Skeletal muscle tissue (tissue), 3 donors: ENCODE measurements at regions not wholly inside any gene's neighbourhood (a gene's known extent, or its start where the extent isn't known, plus 50 kb on each side); places are given as distances from the start of the nearest gene placed in this dataset.

Experiments used
- H3K27ac ChIP-seq: one replicate; pipeline ENCODE4 v1.7.0; 2013; ENCODE audit warnings: mild to moderate bottlenecking, low read depth, low read length, inconsistent platforms
- H3K27me3 ChIP-seq, 3 donors: one replicate each; pipeline ENCODE4 v1.7.0; 2013; ENCODE audit warnings: low read length in 3 of 3; ENCODE audit not compliant: control insufficient read depth in 3 of 3, insufficient read depth in 3 of 3
- H3K36me3 ChIP-seq, 3 donors: one replicate each; pipeline ENCODE4 v1.7.0; 2013; ENCODE audit warnings: low read length in 3 of 3; ENCODE audit not compliant: control insufficient read depth in 3 of 3, insufficient read depth in 3 of 3
- H3K4me1 ChIP-seq, 3 donors: one replicate each; pipeline ENCODE4 v1.7.0; 2013; ENCODE audit warnings: low read length in 3 of 3, mild to moderate bottlenecking in 3 of 3; ENCODE audit not compliant: control insufficient read depth in 3 of 3, insufficient read depth in 3 of 3
- H3K4me3 ChIP-seq, 3 donors: one replicate each; pipeline ENCODE4 v1.7.0; 2013; ENCODE audit warnings: low read length in 3 of 3
- H3K9ac ChIP-seq, 3 donors: one replicate each; pipeline ENCODE4 v1.7.0; 2013; ENCODE audit warnings: low read length in 3 of 3, mild to moderate bottlenecking in 3 of 3, moderate library complexity in 2 of 3, low read depth in 1 of 3
- H3K9me3 ChIP-seq, 3 donors: one replicate each; pipeline ENCODE4 v1.7.0; 2013; ENCODE audit warnings: low read length in 3 of 3; ENCODE audit not compliant: control insufficient read depth in 3 of 3
- donor health status: Osteomylitis.

DNA sequence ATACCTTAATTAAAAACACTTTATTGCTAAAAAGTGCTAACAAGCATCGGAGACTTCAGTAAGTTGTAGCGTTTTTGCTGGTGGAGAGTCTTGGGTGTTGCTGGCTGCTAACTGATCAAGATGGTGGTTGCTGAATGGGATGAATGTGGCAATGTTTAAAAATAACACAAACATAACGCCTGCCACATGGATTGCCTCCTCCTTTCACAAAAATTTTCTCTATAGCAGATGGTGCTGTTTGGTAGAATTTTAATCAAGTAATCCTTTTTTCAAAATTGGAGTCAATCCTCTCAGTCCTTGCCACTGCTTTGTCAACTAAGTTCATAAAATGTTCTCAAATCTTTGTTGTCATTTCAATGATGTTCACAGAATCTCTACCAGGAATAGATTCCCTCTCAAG lies 466.8 kb upstream of the TECRL start:
- Histone ChIP-seq H3K27ac (no peak overlapping the region), H3K36me3 (no peaks in the 10 kb centered on the region), H3K4me3 (no peak overlapping the region), H3K27me3 (no peaks in the 10 kb centered on the region), H3K9me3 (no peaks in the 10 kb centered on the region), H3K9ac (no peak overlapping the region), H3K4me1 (no peaks in the 10 kb centered on the region)

DNA sequence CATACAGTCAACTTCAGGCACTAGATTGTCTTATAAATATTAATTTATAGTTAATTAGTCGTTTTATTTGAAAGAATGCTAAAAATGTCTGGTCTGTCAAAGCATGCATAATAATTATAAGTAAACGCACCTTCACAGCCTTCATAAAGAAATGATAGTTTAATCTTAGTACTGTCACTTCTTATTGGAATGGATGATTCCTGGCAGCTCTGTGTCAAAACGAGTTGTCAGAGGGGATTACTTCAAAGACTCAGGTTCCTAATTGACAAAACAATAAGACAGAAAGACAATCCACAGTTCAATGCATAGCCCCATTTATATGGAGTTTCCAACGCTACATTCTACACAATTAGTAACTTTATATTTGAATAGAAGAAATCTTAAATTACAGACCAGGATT lies 461.3 kb upstream of the TECRL start:
- H3K4me1 ChIP-seq: no peaks in the 10 kb centered on the region
- no peaks in the 10 kb centered on the region for H3K9me3 ChIP-seq
- H3K27ac ChIP-seq: no peak overlapping the region
- no peak overlapping the region for H3K9ac ChIP-seq
- H3K36me3 ChIP-seq: no peaks in the 10 kb centered on the region
- no peak overlapping the region for H3K4me3 ChIP-seq
- H3K27me3 ChIP-seq: no peaks in the 10 kb centered on the region

DNA sequence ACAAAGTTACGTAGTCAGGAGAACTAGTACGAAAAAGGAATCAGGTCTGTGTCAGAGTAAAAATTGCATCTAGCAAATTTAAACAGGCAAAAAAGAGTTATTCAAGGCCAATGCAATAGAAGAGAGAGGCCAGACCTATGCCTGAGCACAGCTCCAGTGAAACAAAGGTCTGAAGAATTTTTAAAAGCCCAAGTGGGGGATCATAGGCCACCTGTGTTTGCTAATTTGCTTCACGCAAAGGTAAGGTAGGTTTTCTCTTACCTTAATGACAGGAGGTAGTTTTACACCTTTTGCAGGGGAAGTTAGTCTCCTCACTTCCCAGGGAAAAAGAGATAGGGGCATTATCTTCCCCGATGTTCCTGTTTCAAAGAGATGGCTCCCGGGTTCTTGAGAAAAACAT lies 448.6 kb upstream of the TECRL start:
- Histone ChIP-seq H3K4me3 (no peak overlapping the region), H3K27ac (no peak overlapping the region), H3K36me3 (no peaks in the 10 kb centered on the region), H3K4me1 (no peaks in the 10 kb centered on the region), H3K27me3 (no peaks in the 10 kb centered on the region), H3K9ac (no peak overlapping the region), H3K9me3 (no peaks in the 10 kb centered on the region)

DNA sequence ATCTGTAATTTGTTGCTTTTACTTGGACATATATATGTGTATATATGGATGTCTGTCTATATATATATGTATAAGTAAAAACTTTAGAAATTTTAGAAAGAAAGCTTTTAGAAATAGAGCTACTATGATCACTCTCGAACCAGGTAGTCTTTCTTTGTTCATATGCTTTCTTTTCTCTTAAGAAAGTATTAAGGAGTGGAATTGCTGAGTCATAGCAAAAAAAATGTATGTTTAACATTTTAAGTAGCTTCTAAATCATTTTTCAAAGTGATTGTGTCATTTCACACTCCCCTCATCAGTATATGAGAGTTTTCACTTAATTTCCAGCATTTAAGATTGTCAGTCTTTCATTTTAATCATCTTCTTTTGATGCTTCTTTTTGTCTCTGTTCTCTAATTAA lies 447.9 kb upstream of the TECRL start:
- H3K27me3 ChIP-seq: no peaks in the 10 kb centered on the region
- no peaks in the 10 kb centered on the region for H3K36me3 ChIP-seq
- no peak overlapping the region for H3K4me3 ChIP-seq
- H3K9ac ChIP-seq: no peak overlapping the region
- H3K4me1 ChIP-seq: no peaks in the 10 kb centered on the region
- no peaks in the 10 kb centered on the region for H3K9me3 ChIP-seq
- H3K27ac ChIP-seq: no peak overlapping the region

DNA sequence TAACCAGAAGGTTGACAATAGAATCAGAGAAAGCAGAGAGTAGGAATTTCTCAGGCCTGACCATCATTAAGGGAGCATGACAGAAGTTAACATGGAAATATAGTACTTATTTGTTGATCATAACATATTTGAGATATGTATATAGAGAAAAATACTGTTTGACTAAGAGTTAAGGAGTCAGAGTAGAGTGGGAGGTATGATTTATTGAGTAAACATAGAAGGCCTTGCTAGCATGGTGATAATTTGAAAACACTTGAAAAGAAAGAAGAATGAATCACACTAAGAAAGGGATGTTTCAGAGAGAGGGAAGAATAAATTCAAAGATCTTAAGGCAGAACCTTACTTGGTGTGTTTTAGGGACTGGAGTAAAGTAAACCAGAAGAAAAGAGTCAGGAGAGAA lies 437.2 kb upstream of the TECRL start:
- Histone ChIP-seq H3K27ac (no peak overlapping the region), H3K9ac (no peak overlapping the region), H3K4me3 (no peak overlapping the region), H3K27me3 (no peaks in the 10 kb centered on the region), H3K4me1 (no peaks in the 10 kb centered on the region), H3K36me3 (no peaks in the 10 kb centered on the region), H3K9me3 (no peaks in the 10 kb centered on the region)

DNA sequence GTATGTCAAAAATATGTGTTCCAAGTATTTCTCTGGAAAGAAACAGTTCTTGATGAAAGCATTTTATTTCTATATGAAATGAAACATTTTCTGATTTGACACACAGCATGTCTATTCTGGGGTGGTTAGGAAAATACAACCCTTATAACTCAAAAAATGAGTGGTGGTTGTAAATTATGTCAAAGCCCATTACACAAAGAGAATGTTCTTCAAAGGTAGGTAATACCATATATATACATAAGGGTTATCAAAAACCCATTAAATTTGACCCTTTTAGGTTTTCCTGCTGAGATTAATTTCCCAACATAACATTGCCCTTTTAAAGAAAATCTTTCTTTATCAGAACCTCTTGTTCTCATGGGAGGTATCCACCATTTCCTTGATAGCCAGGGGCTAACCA lies 420.5 kb upstream of the TECRL start:
- Histone ChIP-seq H3K9ac (no peak overlapping the region), H3K36me3 (no peaks in the 10 kb centered on the region), H3K27ac (no peak overlapping the region), H3K4me1 (no peaks in the 10 kb centered on the region), H3K4me3 (no peak overlapping the region), H3K27me3 (no peaks in the 10 kb centered on the region), H3K9me3 (no peaks in the 10 kb centered on the region)

DNA sequence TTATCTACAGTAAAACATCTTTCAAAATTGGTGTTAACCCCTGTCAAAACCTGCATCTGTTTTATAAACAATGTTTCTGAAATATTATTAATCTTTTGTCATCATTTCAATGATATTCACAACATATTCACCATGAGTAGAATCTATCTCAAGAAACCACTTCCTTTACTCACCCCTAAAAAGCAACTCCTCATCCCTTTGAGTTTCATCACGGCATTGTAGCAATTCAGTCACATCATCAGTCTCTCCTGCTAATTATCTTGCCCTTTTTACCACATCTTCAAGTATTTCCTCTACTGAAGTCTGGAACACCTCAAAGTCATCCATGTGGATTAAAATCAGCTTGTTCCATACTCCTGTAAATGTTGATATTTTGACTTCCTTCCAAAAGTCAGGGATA lies 415.3 kb upstream of the TECRL start:
- Histone ChIP-seq H3K9ac (no peak overlapping the region), H3K36me3 (no peaks in the 10 kb centered on the region), H3K27ac (no peak overlapping the region), H3K9me3 (no peaks in the 10 kb centered on the region), H3K4me1 (no peaks in the 10 kb centered on the region), H3K27me3 (no peaks in the 10 kb centered on the region), H3K4me3 (no peak overlapping the region)

DNA sequence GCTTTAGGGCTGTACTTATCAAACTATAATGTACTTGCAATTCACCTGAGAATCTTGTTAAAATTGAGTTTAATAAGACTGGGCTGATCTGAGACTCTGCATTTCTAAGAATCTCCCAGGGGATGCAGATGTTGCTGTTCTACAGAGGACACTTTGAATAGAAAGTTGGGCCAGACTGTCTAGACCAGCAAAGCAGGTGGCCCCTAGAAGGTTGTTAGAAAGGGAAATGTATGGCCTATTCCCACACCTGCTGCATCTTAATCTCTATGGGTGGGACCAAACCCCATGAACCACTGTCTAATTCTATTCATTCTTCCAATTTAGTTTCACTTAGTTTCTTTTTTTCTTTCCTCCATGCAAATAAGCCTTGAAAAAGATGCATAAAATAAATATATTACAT lies 413.2 kb upstream of the TECRL start:
- Histone ChIP-seq H3K9ac (no peak overlapping the region), H3K36me3 (no peaks in the 10 kb centered on the region), H3K27me3 (no peaks in the 10 kb centered on the region), H3K27ac (no peak overlapping the region), H3K9me3 (no peaks in the 10 kb centered on the region), H3K4me1 (no peaks in the 10 kb centered on the region), H3K4me3 (no peak overlapping the region)

DNA sequence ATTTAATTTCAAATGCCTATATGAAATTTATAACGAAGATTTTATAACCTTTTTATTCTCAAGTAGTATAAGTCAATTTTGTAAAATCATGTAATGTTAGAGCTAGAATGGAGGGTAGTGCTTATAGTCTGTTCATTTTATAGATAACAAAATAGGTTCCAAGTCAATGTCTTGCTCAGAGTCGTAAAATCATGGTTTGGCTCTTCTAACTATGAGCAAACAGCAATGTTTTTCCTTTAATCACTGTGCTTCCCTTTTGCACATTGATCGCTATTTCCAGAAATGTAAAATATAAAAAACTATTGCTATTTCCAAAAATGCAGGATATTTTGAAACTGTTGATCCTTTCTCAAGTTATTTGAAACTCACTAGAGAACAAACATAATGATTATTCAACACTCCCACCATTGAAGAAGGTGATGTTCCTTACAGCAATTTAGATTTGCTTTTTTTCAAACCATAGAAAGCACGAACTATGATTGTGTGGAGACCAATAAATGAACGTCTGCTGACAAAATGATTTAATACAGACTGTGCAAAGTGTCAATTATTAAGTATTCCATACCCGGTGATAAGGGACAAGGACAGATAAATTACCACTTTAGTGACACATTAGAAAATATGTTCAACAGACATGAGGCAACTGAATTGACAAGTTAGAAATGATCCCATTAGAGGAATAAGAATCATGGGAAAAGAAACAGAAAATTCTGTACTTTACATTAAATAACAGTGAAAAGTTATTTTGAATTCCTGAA lies 412.1 kb upstream of the TECRL start:
- Histone ChIP-seq H3K27ac (no peak overlapping the region), H3K27me3 (no peaks in the 10 kb centered on the region), H3K9me3 (peaks cover 0 to under 1% (median 0%) of the 10 kb centered on the region in 3 donors), H3K4me1 (no peaks in the 10 kb centered on the region), H3K4me3 (no peak overlapping the region), H3K9ac (no peak overlapping the region), H3K36me3 (no peaks in the 10 kb centered on the region)

DNA sequence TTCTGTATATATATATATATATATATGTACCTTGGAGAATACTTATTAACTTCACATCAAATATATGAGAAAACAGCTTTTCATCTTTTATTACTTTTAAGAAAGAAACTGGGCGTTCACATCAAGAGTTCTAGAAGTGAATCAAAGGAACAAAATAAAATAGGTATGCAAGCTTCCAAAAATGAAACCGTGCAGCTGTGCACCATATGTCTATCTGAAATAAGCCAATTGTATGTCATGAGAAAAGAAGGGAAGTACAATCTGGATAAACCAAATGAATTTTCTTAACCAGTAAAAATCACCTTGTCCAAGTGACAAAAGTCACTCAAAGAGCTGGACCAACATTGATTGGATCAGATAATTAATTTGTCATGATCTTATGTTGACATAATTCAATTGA lies 405.4 kb upstream of the TECRL start:
- Histone ChIP-seq H3K27me3 (no peaks in the 10 kb centered on the region), H3K4me3 (no peak overlapping the region), H3K9me3 (peaks cover 0 to 5% (median 0%) of the 10 kb centered on the region in 3 donors), H3K9ac (no peak overlapping the region), H3K27ac (no peak overlapping the region), H3K36me3 (no peaks in the 10 kb centered on the region), H3K4me1 (no peaks in the 10 kb centered on the region)
